B cell (primary cell): ENCODE measurements at regions not wholly inside any gene's neighbourhood (a gene's known extent, or its start where the extent isn't known, plus 50 kb on each side); places are given as distances from the start of the nearest gene placed in this dataset.

Experiments used
- ATAC-seq: fragments of 200-7000 bp; cut with Tn5 transposase; one replicate; pipeline ENCODE4 v1.10.0; 2021; ENCODE audit warnings: low read depth, mild to moderate bottlenecking, moderate number of reproducible peaks, moderate library complexity
- CTCF ChIA-PET: fragments of 350-600 bp; sonication (Branson Sonifier 250); formaldehyde crosslinking; loops from one replicate; lab custom pipeline; 2021; ENCODE audit warnings: antibody characterized with exemption, inconsistent platforms; lab: Charles Lee
- POLR2A ChIA-PET: fragments of 350-600 bp; sonication (Branson Sonifier 250); formaldehyde crosslinking; loops from one replicate; lab custom pipeline; 2021; ENCODE audit warnings: antibody characterized with exemption; lab: Charles Lee
- DNase-seq: peaks from one replicate; pipeline ENCODE4 v3.0.0; 2013
- H2AFZ ChIP-seq: 2 replicates; pipeline ENCODE4 v1.6.1; 2012; ENCODE audit warnings: mild to moderate bottlenecking, low read depth, low read length; ENCODE audit not compliant: insufficient read depth, poor library complexity, severe bottlenecking
- H3K27ac ChIP-seq, 2 donors: 1 replicate in 1 of 2; 2 replicates in 1 of 2; pipeline ENCODE4 v1.5.1; 2012 to 2013; ENCODE audit warnings: low read length in 2 of 2, mild to moderate bottlenecking in 2 of 2, moderate library complexity in 1 of 2
- H3K27me3 ChIP-seq, 4 experiments: fragments of 200-600 bp in 1 of 4; sonication (generic) in 1 of 4; replicated peaks in 1 of 4; 1 replicate in 2 of 4; 2 replicates in 2 of 4; pipeline versions ENCODE4 v1.6.1 to v1.7.0; 2013 to 2016; ENCODE audit warnings: low read length in 3 of 4, mild to moderate bottlenecking in 2 of 4, mixed read lengths in 1 of 4, moderate library complexity in 1 of 4; ENCODE audit not compliant: insufficient read depth in 4 of 4, control insufficient read depth in 3 of 4; ENCODE audit errors: control extremely low read depth in 1 of 4
- H3K36me3 ChIP-seq, 2 experiments: replicated peaks in 1 of 2; 1 replicate in 1 of 2; 2 replicates in 1 of 2; pipeline versions ENCODE4 v1.6.1 to v1.7.1; 2013; ENCODE audit warnings: low read length in 1 of 2; ENCODE audit not compliant: insufficient read depth in 2 of 2, control insufficient read depth in 1 of 2; ENCODE audit errors: control extremely low read depth in 1 of 2, extremely low read depth in 1 of 2
- H3K4me1 ChIP-seq, 2 donors: fragments of 200-600 bp in 1 of 2; sonication (generic) in 1 of 2; 1 replicate in 1 of 2; 2 replicates in 1 of 2; pipeline versions ENCODE4 v1.5.1 to v1.6.1; 2013 to 2017; ENCODE audit warnings: low read length in 2 of 2; ENCODE audit not compliant: control insufficient read depth in 2 of 2, insufficient read depth in 2 of 2
- H3K4me2 ChIP-seq: replicated peaks from 2 replicates; pipeline ENCODE3; 2012; ENCODE audit warnings: mild to moderate bottlenecking, low read depth, low read length; ENCODE audit not compliant: poor library complexity, severe bottlenecking
- H3K4me3 ChIP-seq, 5 experiments: fragments of 200-600 bp in 1 of 5; sonication (generic) in 1 of 5; 1 replicate in 3 of 5; 2 replicates in 2 of 5; pipeline versions ENCODE4 v1.5.1 to v1.7.0; 2011 to 2016; ENCODE audit warnings: low read length in 4 of 5, mild to moderate bottlenecking in 4 of 5, low read depth in 2 of 5, control low read depth in 1 of 5, moderate library complexity in 1 of 5; ENCODE audit not compliant: insufficient read depth in 1 of 5; ENCODE audit errors: control extremely low read depth in 1 of 5, extremely low read depth in 1 of 5
- H3K79me2 ChIP-seq: fragments of 200-600 bp; sonication (generic); one replicate; pipeline ENCODE4 v1.6.0; 2016; ENCODE audit warnings: low read length; ENCODE audit not compliant: control insufficient read depth, insufficient read depth
- H3K9ac ChIP-seq: fragments of 200-600 bp; sonication (generic); 2 replicates; pipeline ENCODE4 v1.6.1; 2017; ENCODE audit warnings: mild to moderate bottlenecking, low read length, moderate library complexity
- H3K9me3 ChIP-seq, 3 donors: one replicate each; pipeline versions ENCODE4 v1.6.1 to v1.7.1; 2013; ENCODE audit warnings: low read length in 2 of 3; ENCODE audit not compliant: control insufficient read depth in 2 of 3, insufficient read depth in 1 of 3; ENCODE audit errors: control extremely low read depth in 1 of 3
- H4K20me1 ChIP-seq: 2 replicates; pipeline ENCODE4 v1.6.0; 2012; ENCODE audit warnings: mild to moderate bottlenecking, low read length; ENCODE audit not compliant: insufficient read depth, control insufficient read depth, poor library complexity, severe bottlenecking
- H3K27ac Mint-ChIP-seq: one replicate; pipeline ENCODE4 v1.8.0; 2021; ENCODE audit warnings: mixed read lengths
- H3K27me3 Mint-ChIP-seq: one replicate; pipeline ENCODE4 v1.8.0; 2021; ENCODE audit warnings: mixed read lengths
- H3K4me1 Mint-ChIP-seq: one replicate; pipeline ENCODE4 v1.8.0; 2021; ENCODE audit warnings: mixed read lengths
- H3K4me3 Mint-ChIP-seq: one replicate; pipeline ENCODE4 v1.8.0; 2021; ENCODE audit warnings: mixed read lengths
- H3K9me3 Mint-ChIP-seq: one replicate; pipeline ENCODE4 v1.8.0; 2022; ENCODE audit warnings: mixed read lengths; ENCODE audit not compliant: insufficient read depth
- CTCF ChIP-seq: fragments of 200-600 bp; IDR thresholded peaks from one replicate; pipeline ENCODE4 v1.8.0; 2022; ENCODE audit warnings: antibody characterized with exemption, mild to moderate bottlenecking
- EZH2 ChIP-seq: IDR thresholded peaks from 2 replicates; pipeline ENCODE4 v1.6.1; 2012; ENCODE audit warnings: borderline replicate concordance, low read depth, mild to moderate bottlenecking, moderate library complexity, low read length; ENCODE audit not compliant: insufficient read depth, poor library complexity, severe bottlenecking
- WGBS: methylation state at CpG from one replicate; pipeline ENCODE4 v1.1.5; 2013; ENCODE audit warnings: missing lambda C conversion rate; ENCODE audit not compliant: insufficient coverage; 5-methylcytosine and 5-hydroxymethylcytosine counted together
- intact Hi-C: fragments of 100-400 bp; cut with micrococcal nuclease; formaldehyde crosslinking; loops from one replicate; pipeline ENCODE4 v1.10.0; 2022

- Histone ChIP-seq H3K27ac (no peak overlapping the region), H3K9ac (no peak overlapping the region), H3K4me2 (no peak overlapping the region), H3K9me3 (peaks cover 0 to 5% (median 0%) of the 10 kb centered on the region in 3 donors), H3K4me1 (no peaks in the 10 kb centered on the region), H3K79me2 (no peaks in the 10 kb centered on the region), H3K4me3 (no peak overlapping the region), H4K20me1 (no peaks in the 10 kb centered on the region), H3K27me3 (peaks cover 0 to 3% (median 0%) of the 10 kb centered on the region in 4 experiments), H3K36me3 (no peaks in the 10 kb centered on the region), H2AFZ (no peak overlapping the region)
- intact Hi-C loops: no loop called here
- 89% methylated on average over 4 of the region's 6 CpGs for WGBS
- no peaks in the 10 kb centered on the region for H3K4me1 Mint-ChIP-seq
- CTCF ChIA-PET: interaction anchor here (0.6 to 1.4 kb wide), 2 partner anchors 16 to 307 kb away, joined by 3 read pairs; no protein-coding TSS in a partner anchor
- no peak overlapping the region for H3K4me3 Mint-ChIP-seq
- ATAC-seq: no peak
- no peak for TF ChIP-seq EZH2
- TF ChIP-seq CTCF: no peak
- H3K27ac Mint-ChIP-seq: no peak overlapping the region
- POLR2A ChIA-PET: no interaction called here
- H3K27me3 Mint-ChIP-seq: peaks cover 19% of the 10 kb centered on the region
- no peaks in the 10 kb centered on the region for H3K9me3 Mint-ChIP-seq
- no peak for DNase-seq
Observed at GRCh38 chr5:61603211-61603908, 271.3 kb downstream of the ZSWIM6 start.
